ENCODE measurements at regions not wholly inside any gene's neighbourhood (a gene's known extent, or its start where the extent isn't known, plus 50 kb on each side); places are given as distances from the start of the nearest gene placed in this dataset.

DNA sequence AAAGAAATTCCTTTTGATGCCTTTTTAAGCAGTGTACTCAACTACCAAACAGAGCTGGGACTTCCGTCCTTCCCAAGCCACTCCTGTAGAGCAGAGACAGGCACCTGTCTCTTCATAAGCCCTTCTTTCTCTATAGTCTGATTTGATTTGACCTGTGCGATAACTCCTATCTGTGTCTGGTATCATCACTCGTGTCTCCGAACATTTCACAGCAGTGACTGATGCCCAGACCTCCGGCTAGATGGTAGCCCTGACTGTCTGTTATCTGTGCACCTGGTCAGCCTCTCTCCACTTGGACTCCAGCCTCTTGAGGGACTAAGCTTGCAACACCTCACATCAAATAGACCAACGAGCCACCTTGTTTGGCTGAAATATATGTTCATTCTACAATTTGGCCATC, 316.2 kb upstream of the ZNF507 start:
- ATAC-seq (ENCODE audit: low FRiP score in 2 of 2) (no peak), DNase-seq (no peak)
- Histone ChIP-seq H3K27me3 (no peaks in the 10 kb centered on the region), H3K4me1 (no peaks in the 10 kb centered on the region), H3K4me3 (no peak overlapping the region), H3K36me3 (no peaks in the 10 kb centered on the region), H3K9me3 (no peaks in the 10 kb centered on the region), H3K27ac (no peak overlapping the region)
- TF ChIP-seq, protein P1, sequence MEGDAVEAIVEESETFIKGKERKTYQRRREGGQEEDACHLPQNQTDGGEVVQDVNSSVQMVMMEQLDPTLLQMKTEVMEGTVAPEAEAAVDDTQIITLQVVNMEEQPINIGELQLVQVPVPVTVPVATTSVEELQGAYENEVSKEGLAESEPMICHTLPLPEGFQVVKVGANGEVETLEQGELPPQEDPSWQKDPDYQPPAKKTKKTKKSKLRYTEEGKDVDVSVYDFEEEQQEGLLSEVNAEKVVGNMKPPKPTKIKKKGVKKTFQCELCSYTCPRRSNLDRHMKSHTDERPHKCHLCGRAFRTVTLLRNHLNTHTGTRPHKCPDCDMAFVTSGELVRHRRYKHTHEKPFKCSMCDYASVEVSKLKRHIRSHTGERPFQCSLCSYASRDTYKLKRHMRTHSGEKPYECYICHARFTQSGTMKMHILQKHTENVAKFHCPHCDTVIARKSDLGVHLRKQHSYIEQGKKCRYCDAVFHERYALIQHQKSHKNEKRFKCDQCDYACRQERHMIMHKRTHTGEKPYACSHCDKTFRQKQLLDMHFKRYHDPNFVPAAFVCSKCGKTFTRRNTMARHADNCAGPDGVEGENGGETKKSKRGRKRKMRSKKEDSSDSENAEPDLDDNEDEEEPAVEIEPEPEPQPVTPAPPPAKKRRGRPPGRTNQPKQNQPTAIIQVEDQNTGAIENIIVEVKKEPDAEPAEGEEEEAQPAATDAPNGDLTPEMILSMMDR (IDR thresholded peaks at IDR 0.05): no peak
- WGBS, 2 donors: 83 to 85% methylated on average over 6 of the region's 6 CpGs

DNA sequence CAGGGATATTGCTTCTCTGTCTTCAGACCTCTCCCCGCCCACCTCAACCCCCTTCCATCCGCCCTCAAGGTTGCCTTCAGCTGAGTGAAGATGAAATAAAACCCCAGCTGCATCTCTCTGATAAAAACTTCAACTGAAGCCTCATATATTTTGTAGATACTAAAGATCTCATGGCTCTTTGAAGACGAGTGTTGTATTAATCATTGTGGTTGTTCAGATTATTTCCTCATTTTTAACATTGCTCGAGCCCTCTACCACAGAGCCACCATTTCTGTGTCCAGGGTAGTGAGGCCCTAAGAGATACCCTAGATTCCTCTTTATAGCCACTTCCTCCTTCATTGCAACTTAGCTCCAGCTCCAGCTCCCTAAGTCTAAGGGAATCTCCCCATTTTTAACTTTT, 312.8 kb upstream of the ZNF507 start:
- Histone ChIP-seq H3K36me3 (no peaks in the 10 kb centered on the region), H3K27me3 (no peaks in the 10 kb centered on the region), H3K27ac (no peak overlapping the region), H3K4me1 (no peaks in the 10 kb centered on the region), H3K4me3 (no peak overlapping the region), H3K9me3 (no peaks in the 10 kb centered on the region)
- no peak for TF ChIP-seq POLR2A (IDR thresholded peaks at IDR 0.05)
- TF ChIP-seq EP300 (IDR thresholded peaks at IDR 0.05): no peak
- TF ChIP-seq POLR2AphosphoS5 (IDR thresholded peaks at IDR 0.05): no peak
- TF ChIP-seq, protein P1 (IDR thresholded peaks at IDR 0.05): no peak
- no peak for DNase-seq
- 68 to 81% methylated on average over 4 of the region's 4 CpGs for WGBS, 2 donors
- ATAC-seq (ENCODE audit: low FRiP score in 2 of 2): no peak

DNA sequence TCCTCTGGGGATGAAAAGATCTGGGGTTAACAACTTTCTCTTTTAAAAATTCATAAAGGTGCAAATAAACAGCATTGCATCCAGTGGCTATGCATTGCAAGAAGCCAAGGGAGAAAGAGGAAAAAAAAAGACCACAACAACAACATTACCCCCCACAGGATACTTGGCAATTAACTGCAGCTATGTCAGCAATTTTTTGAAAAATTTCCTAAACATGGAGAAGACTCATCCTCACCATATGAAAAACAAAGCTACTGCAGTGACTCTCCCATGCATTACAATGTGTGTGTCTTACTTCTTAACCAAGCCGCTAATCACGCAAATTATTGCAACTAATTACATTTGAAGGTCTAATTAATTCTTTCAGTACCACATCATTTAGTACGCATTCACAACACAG, 309.8 kb upstream of the ZNF507 start:
- Histone ChIP-seq H3K27ac (no peak overlapping the region), H3K36me3 (no peaks in the 10 kb centered on the region), H3K27me3 (no peaks in the 10 kb centered on the region), H3K9me3 (no peaks in the 10 kb centered on the region), H3K4me1 (no peaks in the 10 kb centered on the region), H3K4me3 (no peak overlapping the region)
- ATAC-seq (ENCODE audit: low FRiP score in 2 of 2): no peak
- DNase-seq: no peak
- TF ChIP-seq, protein P1 (IDR thresholded peaks at IDR 0.05): no peak
- TF ChIP-seq POLR2AphosphoS5 (IDR thresholded peaks at IDR 0.05) (no peak), POLR2A (IDR thresholded peaks at IDR 0.05) (no peak), EP300 (IDR thresholded peaks at IDR 0.05) (no peak)
- 92 to 95% methylated on average over 3 of the region's 3 CpGs for WGBS, 2 donors

DNA sequence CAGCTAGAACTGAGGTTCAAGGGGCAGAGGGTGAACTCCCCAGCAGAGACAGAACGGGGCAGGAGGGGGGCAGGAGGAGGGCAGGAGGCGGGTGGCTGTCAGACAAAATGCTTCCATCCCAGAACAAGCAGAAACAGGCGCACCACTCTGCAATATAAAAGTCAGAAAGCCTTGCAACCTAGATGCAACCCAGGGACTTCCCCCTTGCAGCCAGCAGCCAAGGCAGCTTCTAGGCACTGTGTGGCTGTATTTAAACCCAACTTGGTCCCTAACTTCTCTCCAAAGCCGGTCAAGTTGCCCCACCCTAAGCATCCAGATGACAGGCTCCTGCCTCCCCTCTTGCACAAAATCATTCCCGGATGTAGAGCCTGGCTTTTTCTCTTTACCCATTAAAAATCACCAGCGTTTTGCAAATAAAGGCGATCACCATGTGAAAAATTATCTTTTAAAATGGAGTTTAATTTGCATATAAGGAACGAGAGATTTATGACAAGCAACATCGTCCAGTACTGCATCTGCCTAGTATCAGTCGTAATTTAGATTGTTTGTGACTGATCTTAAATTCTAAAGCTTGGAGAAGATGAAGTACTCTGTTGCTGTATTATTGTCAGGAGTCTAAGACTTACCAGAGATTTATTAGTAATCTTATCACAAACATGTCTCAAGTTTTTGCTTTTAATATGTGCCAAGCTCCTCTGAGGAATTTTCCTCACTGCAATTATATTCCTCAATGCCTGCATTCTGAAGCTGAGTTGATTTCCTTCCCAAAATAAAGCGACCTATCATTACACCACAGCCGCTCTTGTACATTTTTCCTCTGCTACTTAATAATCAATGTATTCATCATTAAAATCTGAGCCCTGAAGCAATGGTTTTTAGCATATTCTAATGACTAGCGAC, 307.1 kb upstream of the ZNF507 start:
- H3K4me1 ChIP-seq: peaks cover 0 to 7% (median 4%) of the 10 kb centered on the region in 4 donors
- H3K36me3 ChIP-seq: no peaks in the 10 kb centered on the region
- H3K4me3 ChIP-seq: no peak overlapping the region
- ATAC-seq (ENCODE audit: low FRiP score in 2 of 2): no peak
- H3K27ac ChIP-seq: no peak overlapping the region
- DNase-seq: no peak
- 74 to 77% methylated on average over 13 of the region's 13 CpGs for WGBS, 2 donors
- H3K9me3 ChIP-seq: no peaks in the 10 kb centered on the region
- TF ChIP-seq POLR2A (IDR thresholded peaks at IDR 0.05) (no peak), EP300 (IDR thresholded peaks at IDR 0.05) (no peak), POLR2AphosphoS5 (IDR thresholded peaks at IDR 0.05) (no peak)
- TF ChIP-seq, protein P1 (IDR thresholded peaks at IDR 0.05): no peak
- peaks cover 0 to 3% (median 0%) of the 10 kb centered on the region in 4 donors for H3K27me3 ChIP-seq

DNA sequence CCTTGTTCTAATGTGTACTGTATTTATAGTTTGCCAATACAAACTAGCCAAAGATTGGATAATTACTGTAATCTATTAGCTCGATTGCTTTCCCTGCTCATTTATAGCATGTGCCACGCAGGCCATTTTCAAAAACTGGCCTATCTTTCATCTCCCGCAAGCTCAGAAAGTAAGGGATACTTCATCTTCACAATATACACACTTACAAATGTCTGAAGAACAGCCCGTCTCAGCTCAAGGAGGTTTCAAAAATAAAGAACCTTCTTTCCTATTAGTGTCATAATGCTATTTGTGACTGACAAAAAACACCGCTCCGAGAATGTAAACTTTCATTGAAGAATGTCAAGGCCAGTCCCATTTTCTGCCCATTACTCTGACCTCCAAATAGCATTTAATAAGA, 306.4 kb upstream of the ZNF507 start:
- Histone ChIP-seq H3K9me3 (no peaks in the 10 kb centered on the region), H3K27ac (no peak overlapping the region), H3K4me1 (peaks cover 0 to 7% (median 4%) of the 10 kb centered on the region in 4 donors), H3K36me3 (no peaks in the 10 kb centered on the region), H3K27me3 (peaks cover 0 to 3% (median 0%) of the 10 kb centered on the region in 4 donors), H3K4me3 (no peak overlapping the region)
- 51 to 59% methylated on average over 6 of the region's 6 CpGs for WGBS, 2 donors
- TF ChIP-seq POLR2AphosphoS5 (IDR thresholded peaks at IDR 0.05) (no peak), POLR2A (IDR thresholded peaks at IDR 0.05) (no peak), EP300 (IDR thresholded peaks at IDR 0.05) (no peak)
- TF ChIP-seq, protein P1 (IDR thresholded peaks at IDR 0.05): no peak
- no peak for ATAC-seq (ENCODE audit: low FRiP score in 2 of 2)
- no peak for DNase-seq

Data from upper lobe of left lung (tissue), 6 donors.